IPS DF 6.9 (cell line): ENCODE measurements at regions not wholly inside any gene's neighbourhood (a gene's known extent, or its start where the extent isn't known, plus 50 kb on each side); places are given as distances from the start of the nearest gene placed in this dataset.

ENCODE experiments used
- DNase-seq: peaks from one replicate; pipeline ENCODE4 v3.0.0-alpha.2; 2013; ENCODE audit warnings: low read depth, low spot score
- H3K27ac ChIP-seq: one replicate; pipeline ENCODE4 v1.5.1; 2013; ENCODE audit warnings: low read length, control low read depth
- H3K27me3 ChIP-seq: 2 replicates; pipeline ENCODE4 v1.6.1; 2013; ENCODE audit warnings: mild to moderate bottlenecking, low read length; ENCODE audit not compliant: control insufficient read depth, insufficient read depth
- H3K36me3 ChIP-seq: 2 replicates; pipeline ENCODE4 v1.6.1; 2013; ENCODE audit warnings: low read length; ENCODE audit not compliant: control insufficient read depth, insufficient read depth
- H3K4me1 ChIP-seq: 2 replicates; pipeline ENCODE4 v1.6.1; 2013; ENCODE audit warnings: low read length; ENCODE audit not compliant: control insufficient read depth, insufficient read depth
- H3K4me3 ChIP-seq: 2 replicates; pipeline ENCODE4 v1.5.1; 2013; ENCODE audit warnings: mild to moderate bottlenecking, low read length
- H3K9me3 ChIP-seq: 2 replicates; pipeline ENCODE4 v1.6.1; 2013; ENCODE audit warnings: low read length, inconsistent platforms; ENCODE audit not compliant: control insufficient read depth, insufficient read depth
- WGBS: extraction: QIAGEN DNeasy Blood & Tissue Kit; methylation state at CpG from one replicate; pipeline ENCODE4 v1.1.7; 2013; ENCODE audit warnings: mixed read lengths, missing lambda C conversion rate; ENCODE audit not compliant: insufficient read length, insufficient coverage; 5-methylcytosine and 5-hydroxymethylcytosine counted together

- Histone ChIP-seq H3K27me3 (no peaks in the 10 kb centered on the region), H3K4me1 (no peaks in the 10 kb centered on the region; the same call in 1 of the 2 replicates), H3K27ac (no peak overlapping the region), H3K36me3 (no peaks in the 10 kb centered on the region), H3K9me3 (no peaks in the 10 kb centered on the region), H3K4me3 (no peak overlapping the region)
- no peak for DNase-seq
- WGBS, result no CpG with 5 or more reads among the region's 11 CpGs
Measured at GRCh38 chr20:40848096-40848495, 159.1 kb upstream of the MAFB start.

GRCh38 chr20:40848526-40848925, 159.5 kb upstream of the MAFB start:
- WGBS, result no CpG with 5 or more reads among the region's 9 CpGs
- no peaks in the 10 kb centered on the region for H3K27me3 ChIP-seq
- H3K4me1 ChIP-seq, result no peaks in the 10 kb centered on the region; the same call in 1 of the 2 replicates

DNA sequence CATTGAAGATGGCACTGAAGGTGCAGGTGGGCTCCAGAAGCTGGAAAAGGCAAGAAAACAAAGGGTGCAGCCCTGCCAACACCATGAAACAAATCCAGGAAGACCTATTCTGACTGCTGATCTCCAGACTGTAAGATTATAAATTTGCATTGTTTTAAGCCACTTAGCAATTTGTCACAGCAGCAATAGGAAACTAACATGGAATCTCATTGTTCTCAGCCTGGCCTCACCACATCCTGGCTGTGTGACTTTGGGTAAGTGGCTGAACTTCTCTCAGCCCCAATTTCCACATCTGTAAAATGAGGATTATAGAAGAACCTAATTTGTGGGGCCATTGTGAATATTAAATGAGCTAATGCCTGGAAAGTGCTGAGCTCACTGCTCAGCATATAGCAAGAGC, 160.4 kb upstream of the MAFB start:
- Histone ChIP-seq H3K36me3 (no peaks in the 10 kb centered on the region), H3K27ac (no peak overlapping the region), H3K4me1 (no peaks in the 10 kb centered on the region), H3K9me3 (no peaks in the 10 kb centered on the region), H3K27me3 (no peaks in the 10 kb centered on the region), H3K4me3 (no peak overlapping the region)
- DNase-seq, result no peak

More at GRCh38 chr20:40848526-40848925, 159.5 kb upstream of the MAFB start:
- H3K27ac ChIP-seq, result no peak overlapping the region
- no peaks in the 10 kb centered on the region for H3K36me3 ChIP-seq
- DNase-seq, result no peak
- H3K4me3 ChIP-seq, result no peak overlapping the region
- no peaks in the 10 kb centered on the region for H3K9me3 ChIP-seq

- Histone ChIP-seq H3K4me1 (no peaks in the 10 kb centered on the region), H3K9me3 (no peaks in the 10 kb centered on the region), H3K4me3 (no peak overlapping the region), H3K36me3 (no peaks in the 10 kb centered on the region), H3K27me3 (no peaks in the 10 kb centered on the region), H3K27ac (no peak overlapping the region)
- DNase-seq, result no peak
- WGBS, result no CpG with 5 or more reads among the region's 5 CpGs
Measured at GRCh38 chr20:40851051-40851450, 162.0 kb upstream of the MAFB start.

DNA sequence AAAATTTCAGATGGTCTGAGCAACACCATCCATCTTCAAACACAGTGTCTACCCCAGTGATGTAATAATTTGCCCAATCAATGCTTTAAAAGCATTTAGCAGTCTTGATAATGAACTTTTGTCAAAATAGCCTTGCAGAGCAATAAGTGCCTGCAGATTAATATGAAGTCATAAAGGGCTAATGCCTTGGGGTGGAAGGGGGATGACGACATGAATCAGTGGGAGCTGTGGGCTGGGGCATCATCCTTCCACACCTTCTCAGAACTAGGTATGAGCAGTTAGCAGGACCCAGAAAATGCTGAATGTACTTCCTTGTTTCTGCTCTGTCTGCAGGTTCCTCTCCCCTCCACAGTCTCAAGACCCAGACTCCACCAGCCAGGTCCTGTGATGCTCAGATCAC, 166.2 kb upstream of the MAFB start:
- Histone ChIP-seq H3K27ac (no peak overlapping the region), H3K36me3 (no peaks in the 10 kb centered on the region), H3K9me3 (no peaks in the 10 kb centered on the region), H3K27me3 (no peaks in the 10 kb centered on the region), H3K4me3 (no peak overlapping the region), H3K4me1 (peaks cover 9% of the 10 kb centered on the region; the same call in 1 of the 2 replicates)
- DNase-seq, result no peak
- WGBS, result no CpG with 5 or more reads among the region's 1 CpG

- no CpG with 5 or more reads among the region's 5 CpGs for WGBS
- Histone ChIP-seq H3K4me1 (peaks cover 9% of the 10 kb centered on the region; the same call in 1 of the 2 replicates), H3K27ac (no peak overlapping the region), H3K27me3 (no peaks in the 10 kb centered on the region), H3K9me3 (no peaks in the 10 kb centered on the region), H3K4me3 (no peak overlapping the region), H3K36me3 (no peaks in the 10 kb centered on the region)
- no peak for DNase-seq
Measured at GRCh38 chr20:40856653-40857052, 167.6 kb upstream of the MAFB start.

DNA sequence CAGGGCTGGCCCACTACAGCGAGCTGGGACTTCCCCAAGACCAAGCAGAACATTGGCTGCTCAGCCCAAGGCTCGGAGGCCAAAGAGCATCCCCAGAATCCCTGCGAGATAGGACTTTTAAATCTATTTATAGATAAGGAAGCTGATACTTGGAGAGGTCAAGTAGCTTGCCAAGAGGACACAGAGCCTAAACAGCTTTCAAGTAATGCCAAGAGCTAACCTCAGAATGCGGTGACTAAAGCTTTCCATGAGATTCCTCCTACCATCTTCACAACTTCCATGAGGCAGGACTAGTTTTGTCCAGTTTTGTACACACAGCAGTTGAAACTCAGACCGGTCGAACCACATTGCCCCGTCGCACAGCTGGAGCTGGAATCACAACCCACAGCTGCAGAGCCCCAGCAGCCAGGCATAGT, 168.1 kb upstream of the TOP1 start:
- H3K9me3 ChIP-seq, result no peaks in the 10 kb centered on the region
- no CpG with 5 or more reads among the region's 8 CpGs for WGBS
- H3K27me3 ChIP-seq, result no peaks in the 10 kb centered on the region
- no peaks in the 10 kb centered on the region for H3K36me3 ChIP-seq
- no peak for DNase-seq
- no peak overlapping the region for H3K27ac ChIP-seq
- peaks cover 9% of the 10 kb centered on the region; the same call in 1 of the 2 replicates for H3K4me1 ChIP-seq
- no peak overlapping the region for H3K4me3 ChIP-seq

DNA sequence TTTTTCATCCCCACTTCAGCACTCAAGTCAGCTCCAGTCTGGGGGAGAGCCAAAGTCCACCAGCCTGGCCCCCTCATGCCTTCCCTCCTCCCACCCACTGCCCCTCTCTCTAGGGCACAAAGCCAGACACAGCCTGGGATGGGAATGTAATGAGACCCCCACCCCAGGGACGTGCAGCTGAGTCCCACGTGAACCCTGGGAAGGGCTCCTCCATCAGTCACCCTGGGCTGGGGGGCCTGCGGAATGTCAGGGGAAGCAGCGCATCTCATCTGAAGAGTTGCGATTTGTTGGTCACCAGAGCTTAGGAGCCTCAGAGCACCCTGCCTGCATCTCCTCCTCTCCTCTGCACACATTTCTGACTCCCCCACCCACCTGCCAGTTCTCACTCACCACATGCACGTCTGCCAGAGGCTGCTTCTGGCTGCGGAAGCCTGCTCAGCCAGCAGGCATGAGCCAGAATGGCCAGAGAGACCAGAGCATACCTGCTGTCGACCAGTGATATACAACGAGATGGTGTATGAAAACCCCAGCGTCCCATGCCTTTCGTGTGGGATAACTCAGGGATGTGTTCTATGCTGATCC, 167.1 kb upstream of the TOP1 start:
- H3K4me1 ChIP-seq, result peaks cover 9% of the 10 kb centered on the region; the same call in 1 of the 2 replicates
- no peak for DNase-seq
- no peak overlapping the region for H3K27ac ChIP-seq
- no CpG with 5 or more reads among the region's 11 CpGs for WGBS
- H3K36me3 ChIP-seq, result no peaks in the 10 kb centered on the region
- no peaks in the 10 kb centered on the region for H3K27me3 ChIP-seq
- no peaks in the 10 kb centered on the region for H3K9me3 ChIP-seq
- no peak overlapping the region for H3K4me3 ChIP-seq

- Histone ChIP-seq H3K36me3 (no peaks in the 10 kb centered on the region), H3K4me1 (peaks cover 8% of the 10 kb centered on the region; the same call in 1 of the 2 replicates), H3K27me3 (no peaks in the 10 kb centered on the region), H3K4me3 (no peak overlapping the region), H3K9me3 (no peaks in the 10 kb centered on the region), H3K27ac (no peak overlapping the region)
- WGBS, result no CpG with 5 or more reads among the region's 3 CpGs
- no peak for DNase-seq
Measured at GRCh38 chr20:40863355-40863919, 165.2 kb upstream of the TOP1 start.

DNA sequence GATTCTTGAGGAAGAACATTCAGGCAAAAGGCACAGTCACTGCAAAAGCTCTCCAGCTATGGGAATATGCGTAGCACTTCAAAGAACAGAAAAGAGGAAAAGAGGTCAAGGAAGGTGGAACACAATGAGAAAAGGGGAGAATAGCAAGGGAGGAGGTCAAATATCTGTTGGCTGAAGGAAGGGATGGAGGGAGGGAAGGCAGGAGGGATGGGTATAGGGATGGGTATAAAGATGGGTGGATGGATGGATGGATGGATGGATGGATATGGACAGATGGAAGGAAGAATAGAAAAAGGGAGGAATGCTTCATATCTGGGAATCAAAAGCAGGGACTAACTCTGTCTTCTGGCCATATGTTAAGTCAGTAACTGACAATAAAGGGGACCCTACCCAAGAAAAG, 164.2 kb upstream of the TOP1 start:
- Histone ChIP-seq H3K4me1 (peaks cover 2% of the 10 kb centered on the region), H3K36me3 (no peaks in the 10 kb centered on the region), H3K9me3 (no peaks in the 10 kb centered on the region), H3K4me3 (no peak overlapping the region), H3K27ac (no peak overlapping the region), H3K27me3 (no peaks in the 10 kb centered on the region)
- DNase-seq, result no peak
- WGBS, result no CpG with 5 or more reads among the region's 1 CpG

DNA sequence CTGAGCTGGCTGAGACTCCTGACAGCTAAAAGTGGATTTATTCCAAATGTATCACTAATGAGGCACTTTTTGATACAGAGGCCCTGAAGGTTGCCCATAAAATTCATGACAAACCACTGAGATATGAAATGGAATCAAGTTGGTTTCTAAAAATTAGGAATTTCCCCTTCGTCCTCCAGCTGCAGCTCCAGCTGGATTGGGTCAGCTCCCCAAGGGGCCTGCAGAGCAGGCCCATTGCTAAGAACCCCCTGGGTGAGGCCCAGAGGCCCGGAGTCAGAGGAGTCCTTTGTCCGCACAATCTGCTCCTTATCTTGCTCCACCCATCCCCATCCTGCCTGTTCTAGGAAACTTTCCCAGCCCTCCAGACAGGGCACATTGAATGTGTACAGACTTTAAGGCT, 163.5 kb upstream of the TOP1 start:
- no peaks in the 10 kb centered on the region; the same call in 1 of the 2 replicates for H3K4me1 ChIP-seq
- no peaks in the 10 kb centered on the region for H3K27me3 ChIP-seq
- DNase-seq, result no peak
- H3K4me3 ChIP-seq, result no peak overlapping the region
- no peaks in the 10 kb centered on the region for H3K36me3 ChIP-seq
- no peak overlapping the region for H3K27ac ChIP-seq
- no CpG with 5 or more reads among the region's 3 CpGs for WGBS
- H3K9me3 ChIP-seq, result no peaks in the 10 kb centered on the region
